Medulla oblongata (tissue), 1 donor: ENCODE measurements at regions not wholly inside any gene's neighbourhood (a gene's known extent, or its start where the extent isn't known, plus 50 kb on each side); places are given as distances from the start of the nearest gene placed in this dataset.

Source experiments
- DNase-seq: peaks from one replicate; pipeline ENCODE4 v3.0.0-alpha.2; 2015; ENCODE audit errors: extremely low spot score

DNA sequence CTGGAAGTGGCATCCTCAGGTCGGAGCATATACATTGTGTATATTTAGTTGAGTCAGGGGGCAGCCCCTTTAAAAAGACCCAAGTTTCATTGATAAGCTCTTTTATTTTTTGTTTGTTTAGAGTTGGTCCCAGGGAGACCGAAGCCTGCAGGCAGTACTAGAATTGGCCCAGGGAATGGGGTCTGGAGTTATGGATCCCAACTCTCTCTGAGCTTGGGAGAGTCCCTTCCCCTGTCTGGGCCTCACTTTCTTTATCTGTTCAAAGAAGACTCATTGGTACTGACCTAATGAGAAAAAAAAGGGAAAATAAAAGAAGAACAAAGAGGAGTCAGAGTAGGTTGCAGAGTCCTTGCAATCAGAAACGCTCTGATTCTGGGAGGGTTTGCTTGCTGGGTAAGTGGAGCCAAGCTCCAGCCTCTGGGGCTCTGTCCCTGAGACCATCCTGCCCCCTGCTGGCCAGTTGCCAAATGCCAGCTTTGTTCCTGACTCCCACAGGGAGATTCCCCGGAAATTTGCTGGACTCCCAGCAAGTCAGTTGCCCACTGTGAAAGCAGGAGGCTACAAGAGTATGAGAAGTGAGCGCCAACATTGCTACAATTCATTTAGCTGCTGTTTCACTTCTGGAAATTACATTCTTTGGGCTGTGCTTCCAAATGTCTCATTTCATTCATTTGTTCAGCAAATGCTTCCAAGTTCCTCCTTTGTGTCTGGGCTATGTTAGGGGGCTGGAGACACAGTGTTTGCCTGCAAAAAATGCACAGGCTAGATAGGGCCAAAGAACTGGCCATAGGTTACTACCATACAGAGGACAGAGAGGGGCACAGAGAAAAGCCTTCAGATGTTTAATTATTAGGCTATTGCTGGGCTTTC is 156.2 kb downstream of the MELK start:
- peak; percentile 72 for DNase-seq

- DNase-seq: no peak
Observed at GRCh38 chr9:36729906-36730305, 157.2 kb downstream of the MELK start.

GRCh38 chr9:36730414-36730813 is 157.7 kb downstream of the MELK start:
- DNase-seq: no peak

DNA sequence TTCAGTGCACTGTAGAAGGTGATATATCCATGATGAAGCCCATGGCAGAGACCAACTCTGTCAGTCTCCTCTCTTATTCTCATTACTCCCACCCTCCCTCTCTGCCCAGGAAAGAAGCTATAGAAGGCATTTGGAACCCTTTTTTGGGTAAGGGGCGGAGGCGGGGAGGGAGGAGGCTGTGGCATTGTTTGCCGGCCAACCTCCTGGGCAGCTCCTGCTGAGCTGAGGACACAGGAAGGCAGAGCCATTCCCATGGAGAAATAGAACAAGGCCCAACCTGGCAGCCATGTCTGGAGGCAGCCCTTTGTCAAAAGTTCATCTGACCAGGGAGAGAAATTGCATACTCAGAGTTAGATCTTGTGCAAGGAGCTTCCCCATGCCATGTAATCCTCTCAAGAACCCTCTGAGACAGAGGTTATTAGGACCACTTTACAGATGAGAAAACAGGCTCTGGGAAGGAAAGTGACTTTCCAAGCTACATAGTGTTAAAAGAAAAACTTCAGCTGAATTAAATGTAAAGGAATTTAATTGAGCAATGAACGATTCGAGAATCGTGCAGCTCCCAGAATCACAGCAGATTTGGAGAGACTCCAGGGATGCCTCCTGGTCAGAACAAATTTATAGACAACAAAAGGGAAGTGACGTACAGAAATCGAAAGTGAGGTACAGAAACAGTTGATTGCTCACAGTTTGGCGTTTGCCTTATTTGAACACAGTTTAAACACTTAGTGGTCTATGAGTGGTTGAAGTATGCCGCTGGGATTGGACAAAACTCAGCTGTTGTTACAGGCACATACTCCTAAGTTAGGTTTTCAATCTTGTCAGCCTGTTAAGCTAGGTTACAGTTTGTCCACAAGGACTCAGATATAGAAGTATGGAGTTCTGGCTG is 158.6 kb downstream of the MELK start:
- DNase-seq: peak; percentile 13

- no peak for DNase-seq
Observed at GRCh38 chr9:36734737-36735136, 162.0 kb downstream of the MELK start.

DNA sequence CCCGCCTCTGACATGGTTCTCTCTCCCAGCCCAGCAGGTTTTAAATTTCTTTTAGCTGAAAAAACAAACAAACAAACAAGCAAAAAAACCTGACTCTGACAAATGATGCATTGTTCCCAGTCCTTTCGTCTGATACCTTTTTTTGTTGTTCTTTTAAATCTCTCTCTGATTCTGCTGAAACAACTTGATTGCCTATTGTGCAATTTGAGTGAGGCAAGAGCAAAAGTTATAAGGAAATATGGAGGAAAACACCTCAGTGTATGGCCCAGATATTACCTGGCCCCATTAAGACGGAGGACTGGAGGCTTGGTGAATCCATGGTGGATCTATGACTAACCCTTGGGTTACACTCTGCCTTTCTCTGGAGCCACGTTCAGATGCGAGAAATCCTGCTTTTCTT is 164.0 kb downstream of the MELK start:
- DNase-seq: no peak

GRCh38 chr9:36738318-36738976 is 165.8 kb downstream of the MELK start:
- DNase-seq: peak; percentile 8

GRCh38 chr9:36739373-36740116 is 166.8 kb downstream of the MELK start:
- no peak for DNase-seq

- no peak for DNase-seq
Observed at GRCh38 chr9:36742264-36742663, 169.6 kb downstream of the MELK start.

DNA sequence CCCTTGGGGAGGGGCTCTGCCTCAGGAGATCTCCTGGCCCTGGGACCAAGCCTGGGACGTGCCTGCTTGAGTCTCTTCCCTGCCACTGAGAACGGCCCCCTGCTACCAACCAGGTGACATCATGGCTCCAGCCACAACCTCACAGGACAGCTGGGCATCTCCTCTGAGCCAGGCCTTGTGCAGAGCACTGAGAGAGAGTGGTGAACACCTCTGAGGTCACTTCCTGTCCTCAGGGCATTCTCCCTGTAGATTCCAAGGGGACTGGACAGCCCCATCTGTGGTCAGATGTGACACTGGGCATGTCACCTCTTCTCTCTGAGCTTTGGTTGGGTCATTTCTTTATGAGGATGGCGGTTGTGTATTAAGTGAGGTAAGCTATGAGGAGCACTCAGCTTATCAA is 172.0 kb downstream of the MELK start:
- DNase-seq: no peak

GRCh38 chr9:36745977-36746376 is 173.3 kb downstream of the MELK start:
- DNase-seq: no peak

GRCh38 chr9:36746415-36746814 is 173.7 kb downstream of the MELK start:
- DNase-seq: no peak

GRCh38 chr9:36748322-36748899 is 175.7 kb downstream of the MELK start:
- no peak for DNase-seq

DNA sequence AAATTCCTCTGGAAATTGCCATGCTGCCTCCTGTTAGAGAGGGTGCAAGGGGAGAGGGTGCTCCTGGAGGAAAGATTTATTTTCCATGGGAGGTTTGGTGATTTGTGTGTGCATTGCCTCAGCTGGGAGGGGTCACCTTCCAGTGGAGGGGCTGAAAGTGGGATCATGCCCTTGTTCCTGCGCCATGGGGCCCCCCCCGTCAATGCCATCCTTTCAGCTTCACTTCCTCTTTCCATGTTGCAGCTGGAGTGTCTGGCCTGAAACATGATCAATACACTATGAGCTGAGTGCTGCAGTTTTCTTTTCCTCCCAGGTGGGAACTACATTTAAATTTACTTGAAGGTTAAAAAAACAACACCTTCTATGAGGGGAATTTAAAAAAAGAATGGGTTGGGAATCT is 176.8 kb downstream of the MELK start:
- no peak for DNase-seq

DNA sequence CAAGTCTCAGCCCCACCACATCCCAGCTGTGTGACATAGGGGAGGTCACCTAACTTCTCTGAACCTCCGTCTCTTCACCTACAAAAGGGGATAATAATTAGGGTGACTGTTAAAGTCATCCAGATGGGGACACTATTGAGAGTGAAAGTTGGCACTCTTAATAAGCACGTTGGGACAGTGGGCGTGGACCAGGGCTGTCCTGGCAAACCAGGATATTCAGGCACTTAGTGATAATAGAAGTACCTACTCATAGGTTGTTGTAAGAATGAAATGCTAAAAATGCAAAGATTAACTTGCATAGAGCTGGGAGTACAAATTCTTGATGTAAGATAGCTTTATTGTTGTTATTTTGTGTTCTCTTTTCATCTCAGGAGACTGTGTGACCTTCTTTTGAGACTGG is 177.9 kb downstream of the MELK start:
- DNase-seq: no peak

DNA sequence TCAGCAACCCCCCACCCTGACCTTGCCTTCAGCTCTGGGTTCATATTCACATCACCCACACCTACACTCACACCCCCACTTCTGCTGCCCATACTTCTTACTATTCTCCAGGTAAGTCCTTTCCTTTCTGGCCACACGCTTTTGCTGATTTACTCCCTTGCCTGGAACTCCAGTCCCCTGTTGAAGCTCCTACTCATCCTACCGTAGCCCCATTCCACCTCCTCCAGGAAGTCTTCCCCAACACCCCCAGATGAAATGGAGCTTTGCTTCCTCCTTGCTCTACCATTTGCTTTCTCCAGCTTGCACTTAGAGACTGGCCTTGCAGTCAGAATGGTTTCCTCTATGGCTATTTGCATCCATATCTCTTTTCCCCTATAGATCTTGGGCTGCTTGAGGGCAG is 182.3 kb downstream of the MELK start:
- DNase-seq: no peak

DNA sequence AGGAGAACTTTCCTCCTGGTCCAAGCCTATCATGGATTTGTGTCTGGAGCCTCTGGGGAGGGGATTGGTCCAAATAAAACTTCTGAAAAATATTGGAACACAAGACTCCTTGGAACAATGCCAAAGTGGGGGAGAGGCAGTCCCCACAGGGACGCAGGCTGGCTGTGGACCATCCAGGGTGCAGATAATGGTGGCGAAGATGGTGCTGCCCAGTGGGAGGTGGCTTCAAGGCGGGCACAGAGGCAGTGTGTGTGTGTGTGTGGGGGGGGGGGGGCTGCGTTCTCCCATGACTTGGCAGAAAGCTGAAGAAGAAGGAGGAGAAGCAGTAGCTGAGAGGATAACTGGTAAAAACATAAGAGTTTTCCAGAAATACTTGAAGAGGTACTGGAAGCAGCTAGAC is 186.4 kb downstream of the MELK start:
- DNase-seq: no peak

GRCh38 chr9:36759976-36760375 is 187.3 kb downstream of the MELK start:
- no peak for DNase-seq

- no peak for DNase-seq
Observed at GRCh38 chr9:36760667-36761420, 188.1 kb downstream of the MELK start.

- DNase-seq: no peak
Observed at GRCh38 chr9:36762958-36763357, 190.3 kb downstream of the MELK start.
